ENCODE measurements at regions not wholly inside any gene's neighbourhood (a gene's known extent, or its start where the extent isn't known, plus 50 kb on each side); places are given as distances from the start of the nearest gene placed in this dataset.

DNA sequence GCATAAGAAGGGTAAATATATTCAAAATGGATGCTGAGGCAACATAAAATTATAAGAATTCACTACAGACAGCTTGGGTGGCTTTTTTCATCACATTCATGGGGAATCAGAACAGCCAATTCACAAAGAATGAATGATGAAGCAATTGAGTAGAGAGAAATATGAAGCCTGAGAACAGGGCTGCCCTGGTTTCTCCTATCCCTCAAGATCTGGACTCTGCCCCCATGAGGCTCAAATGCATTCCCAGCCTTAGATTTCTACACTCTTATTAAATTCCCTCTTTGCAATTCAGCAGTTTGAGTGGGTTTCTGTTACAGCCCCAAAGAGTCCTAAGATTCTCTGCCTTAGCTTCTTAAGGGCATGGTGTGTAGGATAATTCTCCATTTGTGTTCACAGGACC lies 172.5 kb downstream of the MAIP1 start:
- no peak for TF ChIP-seq CTCF (IDR thresholded peaks at IDR 0.05)
- no peak for TF ChIP-seq ZFX (IDR thresholded peaks at IDR 0.05; ENCODE audit: borderline replicate concordance)
